Testis (tissue), 2 donors: ENCODE measurements at regions not wholly inside any gene's neighbourhood (a gene's known extent, or its start where the extent isn't known, plus 50 kb on each side); places are given as distances from the start of the nearest gene placed in this dataset.

ENCODE experiments used
- DNase-seq: peaks from one replicate; pipeline ENCODE4 v3.0.0-alpha.2; 2019
- H3K27ac ChIP-seq, 2 donors: fragments of 200-600 bp; sonication (generic); one replicate each; pipeline ENCODE4 v1.5.1; 2019
- H3K27me3 ChIP-seq: fragments of 200-600 bp; sonication (generic); one replicate; pipeline ENCODE4 v1.5.1; 2019
- H3K36me3 ChIP-seq: fragments of 200-600 bp; sonication (generic); one replicate; pipeline ENCODE4 v1.5.1; 2017; ENCODE audit warnings: low read depth; ENCODE audit errors: missing control alignments
- H3K4me1 ChIP-seq: fragments of 200-600 bp; sonication (generic); one replicate; pipeline ENCODE4 v1.5.1; 2019
- H3K4me3 ChIP-seq, 2 donors: fragments of 200-600 bp; sonication (generic); one replicate each; pipeline ENCODE4 v1.5.1; 2017 to 2019
- H3K9me3 ChIP-seq: fragments of 200-600 bp; sonication (generic); one replicate; pipeline ENCODE4 v1.5.1; 2017
- POLR2A ChIP-seq: fragments of 450-650 bp; IDR thresholded peaks from one replicate; pipeline ENCODE4 v1.6.1; 2017; ENCODE audit warnings: antibody characterized with exemption, mild to moderate bottlenecking, moderate library complexity
- WGBS, 2 donors: methylation state at CpG; one replicate each; pipeline ENCODE4 v1.1.5; 2018; 5-methylcytosine and 5-hydroxymethylcytosine counted together
- intact Hi-C: fragments of 100-400 bp; cut with DNase I; formaldehyde crosslinking; loops from one replicate; pipeline ENCODE4 v1.15.1; 2023; ENCODE audit warnings: low total_unique reads
- TF ChIP-seq, protein P1 (sequence below), 3 experiments: fragments of 450-650 bp in 2 of 3; fragments of 200-600 bp in 1 of 3; sonication (generic) in 1 of 3; IDR thresholded peaks; one replicate each; pipeline ENCODE4 v1.5.1; 2016 to 2019; ENCODE audit warnings: antibody characterized with exemption in 3 of 3, mild to moderate bottlenecking in 2 of 3, moderate library complexity in 1 of 3

DNA sequence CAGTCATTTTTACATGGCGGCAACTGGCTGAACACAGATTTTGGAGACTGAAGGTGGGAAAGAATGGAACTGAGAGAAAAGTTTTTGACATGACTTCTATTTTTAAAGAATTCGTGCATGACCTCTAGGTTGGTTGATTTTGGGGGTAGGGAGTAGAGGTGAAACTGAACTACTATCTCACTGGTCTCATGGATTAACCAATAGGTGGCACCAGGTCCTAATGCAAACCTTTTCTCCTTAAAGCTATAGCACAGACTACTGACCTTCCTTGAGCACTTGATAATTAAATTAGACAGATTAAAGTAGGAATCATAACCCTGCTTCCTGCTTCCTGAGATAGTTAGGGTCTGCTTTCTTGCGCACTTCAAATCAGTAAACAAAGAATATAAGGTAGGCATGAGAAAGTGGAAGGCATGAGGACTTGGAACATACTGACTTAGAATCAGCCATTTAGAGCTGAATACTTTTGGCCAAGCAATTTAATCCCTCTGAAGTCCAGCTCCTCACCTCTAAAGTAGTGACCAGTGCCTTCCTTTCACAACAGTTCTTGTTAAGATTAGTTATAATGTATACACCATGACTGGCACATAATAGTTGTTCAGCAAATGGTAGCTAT lies 206.0 kb downstream of the CENPF start:
- Histone ChIP-seq H3K36me3 (no peaks in the 10 kb centered on the region), H3K9me3 (no peaks in the 10 kb centered on the region), H3K4me3 (no peak overlapping the region), H3K4me1 (no peaks in the 10 kb centered on the region), H3K27ac (no peak overlapping the region), H3K27me3 (no peaks in the 10 kb centered on the region)
- no peak for DNase-seq
- 74% methylated on average over 3 of the region's 3 CpGs for WGBS, 2 donors
- intact Hi-C loops, result no loop called here
- TF ChIP-seq POLR2A, result no peak
- TF ChIP-seq, protein P1, sequence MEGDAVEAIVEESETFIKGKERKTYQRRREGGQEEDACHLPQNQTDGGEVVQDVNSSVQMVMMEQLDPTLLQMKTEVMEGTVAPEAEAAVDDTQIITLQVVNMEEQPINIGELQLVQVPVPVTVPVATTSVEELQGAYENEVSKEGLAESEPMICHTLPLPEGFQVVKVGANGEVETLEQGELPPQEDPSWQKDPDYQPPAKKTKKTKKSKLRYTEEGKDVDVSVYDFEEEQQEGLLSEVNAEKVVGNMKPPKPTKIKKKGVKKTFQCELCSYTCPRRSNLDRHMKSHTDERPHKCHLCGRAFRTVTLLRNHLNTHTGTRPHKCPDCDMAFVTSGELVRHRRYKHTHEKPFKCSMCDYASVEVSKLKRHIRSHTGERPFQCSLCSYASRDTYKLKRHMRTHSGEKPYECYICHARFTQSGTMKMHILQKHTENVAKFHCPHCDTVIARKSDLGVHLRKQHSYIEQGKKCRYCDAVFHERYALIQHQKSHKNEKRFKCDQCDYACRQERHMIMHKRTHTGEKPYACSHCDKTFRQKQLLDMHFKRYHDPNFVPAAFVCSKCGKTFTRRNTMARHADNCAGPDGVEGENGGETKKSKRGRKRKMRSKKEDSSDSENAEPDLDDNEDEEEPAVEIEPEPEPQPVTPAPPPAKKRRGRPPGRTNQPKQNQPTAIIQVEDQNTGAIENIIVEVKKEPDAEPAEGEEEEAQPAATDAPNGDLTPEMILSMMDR (IDR thresholded peaks at IDR 0.05), result no peak

DNA sequence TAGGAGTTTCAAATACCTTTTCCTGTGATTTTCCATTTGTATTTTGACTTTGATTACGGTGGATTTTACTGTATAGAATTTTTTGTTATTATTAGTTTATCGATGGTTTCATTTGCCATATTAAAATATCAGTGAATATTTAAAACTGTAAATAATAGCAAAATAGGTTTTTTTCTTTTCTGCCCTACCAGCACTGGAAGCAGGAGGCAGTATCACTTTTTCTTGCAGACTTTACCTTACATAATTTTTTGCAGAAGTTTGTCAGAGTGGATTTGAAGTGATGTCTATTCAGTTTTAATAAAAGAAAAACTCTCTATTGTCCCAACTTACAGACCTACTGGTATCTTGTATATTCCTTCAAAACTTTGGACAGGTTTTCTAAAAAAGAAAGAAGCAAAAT lies 213.6 kb downstream of the CENPF start:
- no peaks in the 10 kb centered on the region for H3K36me3 ChIP-seq
- H3K4me1 ChIP-seq, result no peaks in the 10 kb centered on the region
- 92 to 97% methylated on average over 2 of the region's 2 CpGs for WGBS, 2 donors
- no peak overlapping the region for H3K4me3 ChIP-seq
- intact Hi-C loops, result no loop called here
- no peak for DNase-seq
- no peak overlapping the region for H3K27ac ChIP-seq
- TF ChIP-seq, protein P1 (IDR thresholded peaks at IDR 0.05), result no peak
- TF ChIP-seq POLR2A, result no peak
- no peaks in the 10 kb centered on the region for H3K27me3 ChIP-seq
- H3K9me3 ChIP-seq, result no peaks in the 10 kb centered on the region

DNA sequence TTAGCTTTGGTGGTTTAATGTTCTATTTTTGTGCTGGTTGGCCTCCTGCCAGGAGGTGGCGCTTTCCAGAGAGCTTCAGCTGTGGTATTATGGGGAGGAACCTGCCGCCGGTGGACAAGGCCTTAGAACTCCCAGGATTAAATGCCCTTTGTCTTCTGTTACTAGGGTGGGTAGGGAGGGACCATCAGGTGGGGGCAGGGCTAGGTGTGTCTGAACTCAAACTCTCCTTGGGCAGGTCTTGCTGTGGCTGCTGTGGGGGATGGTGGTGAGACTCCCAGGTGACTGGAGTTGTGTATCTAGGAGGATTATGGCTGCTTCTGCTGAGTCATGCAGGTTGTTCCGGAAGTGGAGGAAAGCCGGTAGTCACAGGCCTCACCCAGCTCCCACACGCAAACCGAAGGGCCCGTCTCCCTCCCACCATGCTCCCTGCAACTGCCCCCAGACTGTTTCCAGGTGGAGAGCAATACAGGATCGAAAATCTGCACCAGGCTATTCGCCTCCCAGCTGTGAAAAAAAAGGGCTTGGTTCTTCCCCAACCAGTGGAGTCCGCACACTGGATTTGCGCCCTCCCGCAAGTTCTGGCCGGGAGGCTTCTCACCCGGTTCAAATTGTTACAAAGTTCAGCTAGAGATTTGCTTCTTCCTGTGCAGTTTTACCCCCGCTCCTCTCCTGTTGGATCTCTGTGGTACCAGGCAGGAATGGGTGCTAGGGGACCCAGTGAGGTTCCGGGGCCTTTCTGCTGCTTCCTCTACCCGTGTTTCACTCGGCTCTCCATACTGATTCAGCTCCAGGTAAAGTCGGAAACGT lies 220.5 kb downstream of the CENPF start:
- Histone ChIP-seq H3K36me3 (no peaks in the 10 kb centered on the region), H3K27me3 (no peaks in the 10 kb centered on the region), H3K27ac (peak overlapping the region in 1 of 2 donors; percentile 11), H3K4me1 (no peaks in the 10 kb centered on the region), H3K4me3 (peak overlapping the region; percentile 22 to 52), H3K9me3 (no peaks in the 10 kb centered on the region)
- intact Hi-C loops, result no loop called here
- DNase-seq, result peak; percentile 66
- no peak for TF ChIP-seq POLR2A
- TF ChIP-seq, protein P1 (IDR thresholded peaks at IDR 0.05), result no peak
- 76 to 85% methylated on average over 5 to 21 of the region's 21 CpGs for WGBS, 2 donors

DNA sequence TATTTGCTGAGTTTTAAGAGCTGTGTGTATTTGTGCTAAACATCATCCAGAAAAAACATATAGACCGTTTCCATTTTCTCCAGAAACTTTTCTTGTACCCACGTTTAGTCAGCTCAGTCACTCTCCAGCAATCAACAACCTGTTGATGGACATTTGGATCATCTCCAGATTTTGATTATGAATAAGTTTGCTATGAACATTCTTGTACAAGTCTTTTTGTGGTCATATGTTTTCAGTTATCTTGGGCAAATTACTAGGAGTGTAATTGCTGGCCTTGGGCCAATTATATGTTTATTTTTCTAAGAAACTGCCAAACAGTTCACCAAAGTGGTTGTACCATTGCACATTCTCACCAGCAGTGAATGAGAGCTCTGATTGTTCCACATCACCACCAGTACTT lies 221.8 kb downstream of the CENPF start:
- H3K27ac ChIP-seq, result no peak overlapping the region
- 29 to 55% methylated on average over 2 of the region's 2 CpGs for WGBS, 2 donors
- H3K9me3 ChIP-seq, result no peaks in the 10 kb centered on the region
- no peak overlapping the region for H3K4me3 ChIP-seq
- H3K4me1 ChIP-seq, result no peaks in the 10 kb centered on the region
- intact Hi-C loops, result no loop called here
- no peak for TF ChIP-seq POLR2A
- TF ChIP-seq, protein P1 (IDR thresholded peaks at IDR 0.05), result no peak
- H3K27me3 ChIP-seq, result no peaks in the 10 kb centered on the region
- no peaks in the 10 kb centered on the region for H3K36me3 ChIP-seq
- no peak for DNase-seq

DNA sequence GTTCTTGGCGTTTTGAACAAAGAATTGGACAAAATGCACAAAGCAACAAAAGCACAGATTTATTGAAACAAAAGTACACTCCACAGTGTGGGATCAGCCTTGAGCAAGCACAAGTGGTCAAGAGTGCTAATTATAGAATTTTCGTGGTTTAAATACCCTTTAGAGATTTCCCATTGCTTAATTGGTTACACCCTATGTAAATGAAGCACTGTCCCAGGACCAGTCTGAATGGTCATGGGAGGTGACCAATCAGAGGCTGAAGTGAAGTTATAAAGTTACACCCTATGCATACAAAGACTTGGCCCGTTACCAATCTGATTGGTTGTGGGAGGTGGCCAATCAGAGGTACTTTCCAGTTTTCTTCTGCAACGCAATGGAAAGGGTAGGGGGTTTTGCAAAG lies 223.6 kb downstream of the CENPF start:
- TF ChIP-seq, protein P1 (IDR thresholded peaks at IDR 0.05), result no peak
- no peak for TF ChIP-seq POLR2A
- DNase-seq, result no peak
- intact Hi-C loops, result no loop called here
- H3K4me1 ChIP-seq, result no peaks in the 10 kb centered on the region
- no peaks in the 10 kb centered on the region for H3K27me3 ChIP-seq
- H3K4me3 ChIP-seq, result no peak overlapping the region
- H3K36me3 ChIP-seq, result no peaks in the 10 kb centered on the region
- WGBS, 2 donors, result 76 to 78% methylated on average over 4 of the region's 4 CpGs
- no peak overlapping the region for H3K27ac ChIP-seq
- no peaks in the 10 kb centered on the region for H3K9me3 ChIP-seq
